ENCODE measurements at regions not wholly inside any gene's neighbourhood (a gene's known extent, or its start where the extent isn't known, plus 50 kb on each side); places are given as distances from the start of the nearest gene placed in this dataset.

DNA sequence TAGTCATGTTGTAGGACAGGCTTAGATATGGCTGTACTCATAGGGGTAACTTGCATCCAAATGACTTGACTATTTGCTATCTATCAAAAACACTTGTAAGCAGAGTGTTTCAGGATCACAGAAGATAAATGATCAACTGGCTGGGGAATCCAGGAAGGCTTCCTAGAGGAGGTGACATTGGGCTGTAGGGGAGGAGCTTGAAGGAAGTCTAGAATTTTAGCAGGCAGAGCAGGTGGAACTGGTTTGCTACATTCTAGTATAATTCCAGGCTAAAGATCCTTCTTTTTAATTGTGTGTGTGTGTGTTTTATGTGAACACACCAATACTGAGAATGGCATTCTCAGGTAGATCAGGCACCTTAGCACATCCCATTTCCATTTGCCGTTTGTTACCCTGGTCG lies 380.3 kb downstream of the MCTP2 start:
- TF ChIP-seq, protein P1, sequence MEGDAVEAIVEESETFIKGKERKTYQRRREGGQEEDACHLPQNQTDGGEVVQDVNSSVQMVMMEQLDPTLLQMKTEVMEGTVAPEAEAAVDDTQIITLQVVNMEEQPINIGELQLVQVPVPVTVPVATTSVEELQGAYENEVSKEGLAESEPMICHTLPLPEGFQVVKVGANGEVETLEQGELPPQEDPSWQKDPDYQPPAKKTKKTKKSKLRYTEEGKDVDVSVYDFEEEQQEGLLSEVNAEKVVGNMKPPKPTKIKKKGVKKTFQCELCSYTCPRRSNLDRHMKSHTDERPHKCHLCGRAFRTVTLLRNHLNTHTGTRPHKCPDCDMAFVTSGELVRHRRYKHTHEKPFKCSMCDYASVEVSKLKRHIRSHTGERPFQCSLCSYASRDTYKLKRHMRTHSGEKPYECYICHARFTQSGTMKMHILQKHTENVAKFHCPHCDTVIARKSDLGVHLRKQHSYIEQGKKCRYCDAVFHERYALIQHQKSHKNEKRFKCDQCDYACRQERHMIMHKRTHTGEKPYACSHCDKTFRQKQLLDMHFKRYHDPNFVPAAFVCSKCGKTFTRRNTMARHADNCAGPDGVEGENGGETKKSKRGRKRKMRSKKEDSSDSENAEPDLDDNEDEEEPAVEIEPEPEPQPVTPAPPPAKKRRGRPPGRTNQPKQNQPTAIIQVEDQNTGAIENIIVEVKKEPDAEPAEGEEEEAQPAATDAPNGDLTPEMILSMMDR (IDR thresholded peaks at IDR 0.05; ENCODE audit: insufficient read depth, low read length) = no peak
- no peak for TF ChIP-seq GABPA (IDR thresholded peaks at IDR 0.05; ENCODE audit: low read depth)
- TF ChIP-seq, protein P2, sequence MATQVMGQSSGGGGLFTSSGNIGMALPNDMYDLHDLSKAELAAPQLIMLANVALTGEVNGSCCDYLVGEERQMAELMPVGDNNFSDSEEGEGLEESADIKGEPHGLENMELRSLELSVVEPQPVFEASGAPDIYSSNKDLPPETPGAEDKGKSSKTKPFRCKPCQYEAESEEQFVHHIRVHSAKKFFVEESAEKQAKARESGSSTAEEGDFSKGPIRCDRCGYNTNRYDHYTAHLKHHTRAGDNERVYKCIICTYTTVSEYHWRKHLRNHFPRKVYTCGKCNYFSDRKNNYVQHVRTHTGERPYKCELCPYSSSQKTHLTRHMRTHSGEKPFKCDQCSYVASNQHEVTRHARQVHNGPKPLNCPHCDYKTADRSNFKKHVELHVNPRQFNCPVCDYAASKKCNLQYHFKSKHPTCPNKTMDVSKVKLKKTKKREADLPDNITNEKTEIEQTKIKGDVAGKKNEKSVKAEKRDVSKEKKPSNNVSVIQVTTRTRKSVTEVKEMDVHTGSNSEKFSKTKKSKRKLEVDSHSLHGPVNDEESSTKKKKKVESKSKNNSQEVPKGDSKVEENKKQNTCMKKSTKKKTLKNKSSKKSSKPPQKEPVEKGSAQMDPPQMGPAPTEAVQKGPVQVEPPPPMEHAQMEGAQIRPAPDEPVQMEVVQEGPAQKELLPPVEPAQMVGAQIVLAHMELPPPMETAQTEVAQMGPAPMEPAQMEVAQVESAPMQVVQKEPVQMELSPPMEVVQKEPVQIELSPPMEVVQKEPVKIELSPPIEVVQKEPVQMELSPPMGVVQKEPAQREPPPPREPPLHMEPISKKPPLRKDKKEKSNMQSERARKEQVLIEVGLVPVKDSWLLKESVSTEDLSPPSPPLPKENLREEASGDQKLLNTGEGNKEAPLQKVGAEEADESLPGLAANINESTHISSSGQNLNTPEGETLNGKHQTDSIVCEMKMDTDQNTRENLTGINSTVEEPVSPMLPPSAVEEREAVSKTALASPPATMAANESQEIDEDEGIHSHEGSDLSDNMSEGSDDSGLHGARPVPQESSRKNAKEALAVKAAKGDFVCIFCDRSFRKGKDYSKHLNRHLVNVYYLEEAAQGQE (IDR thresholded peaks at IDR 0.05; ENCODE audit: insufficient replicate concordance, low read depth) = no peak
- TF ChIP-seq POLR2AphosphoS5 (IDR thresholded peaks at IDR 0.05; ENCODE audit: low read depth) = no peak
